Endothelial cell of umbilical vein (primary cell): ENCODE measurements at regions not wholly inside any gene's neighbourhood (a gene's known extent, or its start where the extent isn't known, plus 50 kb on each side); places are given as distances from the start of the nearest gene placed in this dataset.

ENCODE experiments used
- BruUV-seq: library from RNA; stranded (reverse); fragments of 400-500 nt; replicated peaks from 2 replicates; lab custom pipeline; 2021; lab: Mats Ljungman, UMichigan
- CTCF ChIA-PET: fragments of 300-600, 350-600 bp; sonication (Branson Sonifier 250); formaldehyde crosslinking; loops from one replicate; lab custom pipeline; 2021; ENCODE audit warnings: antibody characterized with exemption, inconsistent platforms; lab: Charles Lee
- POLR2A ChIA-PET: fragments of 300-600, 350-600 bp; sonication (Branson Sonifier 250); formaldehyde crosslinking; loops from one replicate; lab custom pipeline; 2021; ENCODE audit warnings: antibody characterized with exemption, inconsistent platforms; lab: Charles Lee
- DNase-seq: peaks from one replicate; pipeline ENCODE4 v3.0.0-alpha.2; 2011; ENCODE audit warnings: low read depth, low spot score
- FAIRE-seq: peaks from 2 replicates; lab custom pipeline; 2011; peaks lifted over from hg19 to GRCh38; lab: Jason Lieb, UNC
- H2AFZ ChIP-seq: 2 replicates; pipeline ENCODE4 v1.6.0; 2012; ENCODE audit warnings: low read depth, low read length, control low read depth, inconsistent platforms
- H3K27ac ChIP-seq: 2 replicates; pipeline ENCODE4 v1.5.1; 2011; ENCODE audit warnings: low read depth, mild to moderate bottlenecking, control low read depth, low read length, moderate library complexity; ENCODE audit not compliant: insufficient read depth
- H3K27me3 ChIP-seq, 2 experiments: 2 replicates each; pipeline versions ENCODE4 v1.6.0 to v1.6.1; 2011; ENCODE audit warnings: low read length in 2 of 2, mixed read lengths in 1 of 2; ENCODE audit not compliant: control insufficient read depth in 2 of 2, insufficient read depth in 2 of 2
- H3K36me3 ChIP-seq, 2 experiments: 2 replicates in 1 of 2; 3 replicates in 1 of 2; pipeline ENCODE4 v1.5.1; 2011; ENCODE audit warnings: low read length in 2 of 2, mild to moderate bottlenecking in 1 of 2, moderate library complexity in 1 of 2; ENCODE audit not compliant: control insufficient read depth in 2 of 2, insufficient read depth in 2 of 2; ENCODE audit errors: extremely low read depth in 1 of 2
- H3K4me1 ChIP-seq: 3 replicates; pipeline ENCODE4 v1.5.1; 2011; ENCODE audit warnings: mild to moderate bottlenecking, low read length; ENCODE audit not compliant: control insufficient read depth, insufficient read depth; ENCODE audit errors: extremely low read depth
- H3K4me2 ChIP-seq: 2 replicates; pipeline ENCODE4 v1.6.1; 2011; ENCODE audit warnings: low read length, control low read depth, mixed read lengths; ENCODE audit not compliant: insufficient read depth
- H3K4me3 ChIP-seq, 3 experiments: fragments of 200-600 bp in 1 of 3; sonication (generic), shearing (Covaris generic) in 1 of 3; replicated peaks in 1 of 3; 2 replicates each; pipeline ENCODE4 v1.5.1; 2011 to 2016; ENCODE audit warnings: control low read depth in 3 of 3, low read length in 3 of 3, mild to moderate bottlenecking in 2 of 3, inconsistent platforms in 1 of 3, low read depth in 1 of 3, moderate library complexity in 1 of 3; ENCODE audit not compliant: insufficient read depth in 1 of 3
- H3K79me2 ChIP-seq: 2 replicates; pipeline ENCODE4 v1.6.0; 2012; ENCODE audit warnings: low read length, inconsistent platforms; ENCODE audit not compliant: control insufficient read depth, insufficient read depth
- H3K9ac ChIP-seq: replicated peaks from 2 replicates; pipeline ENCODE3; 2011; ENCODE audit warnings: low read length, control low read depth; ENCODE audit not compliant: insufficient read depth; ENCODE audit errors: extremely low read depth
- H3K9me1 ChIP-seq: replicated peaks from 3 replicates; pipeline ENCODE4 v1.6.0; 2011; ENCODE audit warnings: mild to moderate bottlenecking, low read length; ENCODE audit not compliant: control insufficient read depth, insufficient read depth; ENCODE audit errors: extremely low read depth
- H3K9me3 ChIP-seq: replicated peaks from 2 replicates; pipeline ENCODE4 v1.5.1; 2012; ENCODE audit warnings: low read length, inconsistent platforms; ENCODE audit not compliant: control insufficient read depth, insufficient read depth
- H4K20me1 ChIP-seq: replicated peaks from 2 replicates; pipeline ENCODE3; 2011; ENCODE audit warnings: mild to moderate bottlenecking, low read length; ENCODE audit not compliant: control insufficient read depth, insufficient read depth; ENCODE audit errors: extremely low read depth
- CTCF ChIP-seq, 2 donors: IDR thresholded peaks; 1 replicate in 1 of 2; 2 replicates in 1 of 2; pipeline ENCODE4 v1.5.1; 2011; ENCODE audit warnings: low read length in 2 of 2, mild to moderate bottlenecking in 2 of 2, moderate library complexity in 2 of 2, control low read depth in 1 of 2, inconsistent platforms in 1 of 2, low read depth in 1 of 2; ENCODE audit not compliant: insufficient read depth in 1 of 2; ENCODE audit errors: extremely low read depth in 1 of 2
- EZH2 ChIP-seq: IDR thresholded peaks from 2 replicates; pipeline ENCODE4 v1.6.1; 2012; ENCODE audit warnings: borderline replicate concordance, low read depth, mild to moderate bottlenecking, moderate library complexity, low read length, inconsistent platforms; ENCODE audit not compliant: severe bottlenecking
- FOS ChIP-seq: IDR thresholded peaks from 2 replicates; pipeline ENCODE4 v1.6.1; 2011; ENCODE audit warnings: mild to moderate bottlenecking, low read length, moderate library complexity, borderline replicate concordance; ENCODE audit not compliant: insufficient read depth
- GATA2 ChIP-seq: IDR thresholded peaks from 2 replicates; pipeline ENCODE4 v1.7.0; 2011; ENCODE audit warnings: low read depth, mild to moderate bottlenecking, moderate library complexity, mixed read lengths, low read length; ENCODE audit not compliant: insufficient read length, insufficient read depth
- JUN ChIP-seq: IDR thresholded peaks from 2 replicates; pipeline ENCODE4 v1.6.1; 2011; ENCODE audit warnings: borderline replicate concordance, low read depth; ENCODE audit not compliant: insufficient read length, insufficient read depth
- MYC ChIP-seq: IDR thresholded peaks from one replicate; pipeline ENCODE4 v1.6.1; 2011; ENCODE audit warnings: mild to moderate bottlenecking, low read depth, low read length
- POLR2A ChIP-seq: IDR thresholded peaks from 2 replicates; pipeline ENCODE4 v1.6.1; 2012; ENCODE audit warnings: low read depth, mild to moderate bottlenecking, control low read depth, low read length
- POLR2AphosphoS5 ChIP-seq: IDR thresholded peaks from 2 replicates; pipeline ENCODE4 v1.6.1; 2012; ENCODE audit warnings: low read depth, mild to moderate bottlenecking, control low read depth, low read length, moderate library complexity; ENCODE audit not compliant: insufficient read depth
- dilution Hi-C: fragments of 300-500 bp; cut with MboI; formaldehyde crosslinking; loops from one replicate; pipeline ENCODE4 v1.15.0; 2019; ENCODE audit warnings: low sequenced_read_pairs; ENCODE audit not compliant: extremely low pct_ligation_motif_present
- intact Hi-C: fragments of 100-400 bp; cut with micrococcal nuclease; formaldehyde crosslinking; loops from one replicate; pipeline ENCODE4 v1.10.0; 2022
- TF ChIP-seq, protein P1 (sequence below): IDR thresholded peaks from 2 replicates; pipeline ENCODE4 v1.6.1; 2011; ENCODE audit not compliant: insufficient read depth, insufficient read length

GRCh38 chrX:69257499-69258127, 92.4 kb upstream of the PJA1 start:
- Histone ChIP-seq H2AFZ (no peak overlapping the region), H4K20me1 (no peaks in the 10 kb centered on the region), H3K9ac (no peak overlapping the region), H3K27me3 (no peaks in the 10 kb centered on the region), H3K9me1 (no peaks in the 10 kb centered on the region), H3K4me3 (no peak overlapping the region), H3K36me3 (no peaks in the 10 kb centered on the region), H3K4me2 (no peak overlapping the region), H3K79me2 (no peaks in the 10 kb centered on the region), H3K4me1 (no peaks in the 10 kb centered on the region), H3K27ac (no peak overlapping the region), H3K9me3 (no peaks in the 10 kb centered on the region)
- BruUV-seq: no TSS peak
- TF ChIP-seq FOS: no peak
- no peak for TF ChIP-seq GATA2
- TF ChIP-seq CTCF (IDR thresholded peaks at IDR 0.05; ENCODE audit: extremely low read depth in 1 of 2, insufficient read depth in 1 of 2, low read depth in 1 of 2, low read length in 2 of 2): no peak
- TF ChIP-seq POLR2AphosphoS5: no peak
- TF ChIP-seq, protein P1, sequence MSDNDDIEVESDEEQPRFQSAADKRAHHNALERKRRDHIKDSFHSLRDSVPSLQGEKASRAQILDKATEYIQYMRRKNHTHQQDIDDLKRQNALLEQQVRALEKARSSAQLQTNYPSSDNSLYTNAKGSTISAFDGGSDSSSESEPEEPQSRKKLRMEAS: no peak
- no peak for TF ChIP-seq MYC
- TF ChIP-seq POLR2A: no peak
- no peak for TF ChIP-seq EZH2
- TF ChIP-seq JUN: no peak
- DNase-seq (no peak), FAIRE-seq (no peak)
- intact Hi-C loops: no loop called here
- POLR2A ChIA-PET: no interaction called here
- CTCF ChIA-PET: no interaction called here
- dilution Hi-C loops: no loop called here
